ENCODE measurements at regions not wholly inside any gene's neighbourhood (a gene's known extent, or its start where the extent isn't known, plus 50 kb on each side); places are given as distances from the start of the nearest gene placed in this dataset.

DNA sequence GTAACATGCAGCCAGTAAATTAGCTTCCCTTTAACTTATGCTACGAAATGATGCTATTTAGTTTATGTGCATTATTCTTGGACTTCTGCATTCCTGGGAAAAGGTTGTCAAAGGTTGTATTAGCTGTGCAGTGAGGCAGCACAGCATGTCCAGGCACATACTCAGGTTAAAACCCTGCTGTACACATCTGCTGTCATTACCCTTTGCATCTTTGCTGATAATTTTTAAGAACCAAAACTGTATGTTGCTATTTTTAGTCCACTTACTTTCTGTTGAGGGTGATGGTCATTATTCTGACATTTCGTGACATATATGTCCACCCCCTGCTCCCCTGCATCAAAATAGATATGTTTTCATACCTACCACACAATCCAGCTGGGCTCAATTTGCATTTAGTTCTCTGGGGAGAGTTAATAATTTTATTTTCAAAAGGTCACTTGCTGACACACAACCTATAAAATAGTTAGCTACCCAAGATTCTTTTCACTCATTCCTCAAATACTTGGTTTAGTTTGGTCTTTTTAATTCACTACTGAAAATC lies 142.5 kb upstream of the SPACA1 start:
- no peak for DNase-seq

- DNase-seq: no peak
These were observed 143.6 kb upstream of the SPACA1 start for GRCh38 chr6:87904011-87904410.

DNA sequence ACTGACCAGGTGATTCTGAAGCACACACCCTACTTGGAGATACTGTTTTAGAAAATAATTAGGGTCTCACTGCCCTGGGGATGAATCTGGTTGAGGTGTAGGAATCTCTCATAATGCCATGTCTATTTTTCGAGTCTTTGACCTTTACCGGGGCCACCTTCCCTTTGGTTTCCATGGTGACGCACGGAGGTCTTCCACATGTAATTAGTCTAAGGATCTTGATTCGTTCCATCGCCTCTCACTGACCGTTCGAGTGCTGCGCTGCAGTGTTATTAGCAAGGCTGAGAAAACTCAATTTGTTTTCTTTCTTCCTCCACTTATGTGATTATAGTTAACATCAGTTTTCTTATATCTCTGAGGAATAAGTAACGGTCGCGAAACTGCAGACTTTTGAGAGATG lies 144.3 kb upstream of the SPACA1 start:
- DNase-seq: no peak

- DNase-seq: no peak
These were observed 145.3 kb upstream of the SPACA1 start for GRCh38 chr6:87902383-87902782.

- DNase-seq: no peak
These were observed 146.0 kb upstream of the SPACA1 start for GRCh38 chr6:87901613-87902012.

DNA sequence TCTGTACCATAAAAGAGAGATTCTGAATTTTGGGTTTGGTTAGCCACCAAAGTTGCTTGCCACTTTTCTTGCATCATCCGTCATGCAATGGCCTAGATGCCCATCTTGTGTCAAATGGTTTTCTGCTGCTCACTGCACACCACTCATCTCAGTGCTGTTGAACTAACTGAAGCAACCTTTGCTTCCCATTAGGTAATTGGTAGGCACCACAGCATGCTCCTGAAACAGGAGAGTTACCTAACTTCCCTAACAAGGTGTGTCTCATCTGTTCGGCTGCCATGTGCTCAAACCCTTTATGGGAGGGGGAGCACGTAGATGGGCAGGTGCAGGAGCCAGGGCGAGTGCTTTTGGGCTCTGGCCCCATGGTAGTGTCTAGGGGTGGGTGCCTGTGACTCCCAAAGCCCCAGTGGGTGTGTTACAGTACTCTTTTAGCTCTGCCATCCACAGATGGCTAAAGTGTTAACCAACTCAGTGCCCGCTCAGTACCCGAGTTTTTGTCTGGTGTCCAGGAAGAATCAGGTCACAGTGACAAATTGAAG lies 147.4 kb upstream of the SPACA1 start:
- DNase-seq: no peak

DNA sequence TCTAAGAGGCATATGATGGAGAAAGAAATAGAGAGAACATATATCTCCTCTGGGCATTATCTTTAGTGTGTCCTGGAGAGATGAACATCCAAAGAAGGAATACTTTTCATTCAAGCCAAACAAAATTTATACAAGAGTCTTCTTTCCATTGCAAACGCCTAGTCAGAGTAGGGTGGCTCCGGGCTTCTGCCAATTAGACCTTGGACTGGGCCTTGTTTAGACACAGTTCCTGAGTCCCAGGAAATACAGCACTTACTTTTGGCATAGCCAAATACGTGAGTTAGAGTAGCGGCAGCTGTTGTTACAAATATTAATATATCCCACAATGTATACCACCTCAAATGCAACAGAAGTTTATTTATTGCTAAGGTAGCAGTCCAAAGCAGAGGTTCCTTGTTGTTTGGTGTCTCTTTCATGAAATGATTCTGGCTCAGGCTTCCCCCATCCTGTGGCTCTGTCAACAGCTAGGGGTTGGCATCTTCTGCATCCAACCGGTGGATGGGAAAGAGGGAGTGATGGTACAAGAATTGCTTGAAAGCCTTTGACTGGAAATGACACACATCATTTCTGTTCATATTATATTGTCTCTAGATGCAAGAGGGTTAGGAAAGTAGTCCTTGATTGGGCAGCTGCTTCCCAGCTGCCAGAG lies 148.0 kb upstream of the SPACA1 start:
- DNase-seq: no peak

DNA sequence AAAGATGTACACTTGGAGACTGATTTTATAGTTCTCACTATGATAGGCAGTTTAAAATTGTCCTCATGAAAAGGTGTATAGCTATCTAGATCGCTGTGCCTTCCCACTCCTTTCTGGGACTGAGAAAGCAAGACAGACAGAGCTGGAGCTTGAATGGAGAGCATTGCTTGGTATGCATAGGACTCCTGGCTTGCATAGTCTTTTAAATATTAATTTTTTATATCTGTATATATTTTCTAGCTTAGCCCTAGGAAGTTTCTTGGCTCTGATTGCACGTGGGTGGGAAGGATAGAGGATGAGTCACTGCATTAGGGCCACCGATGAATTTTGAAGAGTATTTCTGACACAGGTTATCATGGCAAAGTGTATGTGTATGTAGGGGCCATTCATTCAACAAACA lies 150.0 kb upstream of the SPACA1 start:
- no peak for DNase-seq

DNA sequence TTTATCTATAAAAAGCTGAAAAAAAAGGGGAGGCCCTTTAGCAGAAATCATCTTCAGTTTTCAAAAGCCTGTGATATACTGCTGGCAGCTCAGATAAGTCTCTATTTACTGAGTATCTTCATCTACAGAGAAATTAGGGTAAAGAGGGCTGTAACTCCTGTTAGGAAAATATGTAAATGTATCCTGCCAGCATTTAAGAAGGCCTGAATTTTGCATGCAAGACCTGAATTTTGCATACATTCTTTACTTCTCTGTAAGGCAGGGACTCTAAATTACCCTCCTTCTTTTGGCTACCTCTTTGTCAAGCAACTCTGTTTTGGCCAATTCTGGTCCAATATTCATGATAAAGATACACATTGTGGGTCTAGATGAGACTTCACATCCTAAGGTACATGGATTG lies 150.6 kb upstream of the SPACA1 start:
- DNase-seq: no peak

DNA sequence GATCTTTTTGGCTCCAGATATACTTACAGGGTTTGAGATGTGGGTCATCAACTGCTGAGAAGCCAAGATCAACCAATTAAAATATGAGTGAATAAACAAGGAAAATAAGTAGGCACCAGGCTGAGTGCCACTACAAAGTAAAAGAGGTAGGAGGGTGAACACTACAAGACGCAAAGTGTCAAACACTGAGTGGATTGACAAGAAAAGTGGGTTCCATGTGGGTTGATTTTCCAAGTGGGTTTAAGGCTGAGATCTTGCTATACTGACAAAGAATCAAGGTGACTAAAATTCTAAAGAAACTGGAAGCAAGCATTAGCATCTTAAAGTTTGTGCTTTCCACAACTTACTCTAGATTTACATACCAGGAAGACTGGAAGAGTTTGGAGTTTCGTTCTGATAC lies 160.4 kb upstream of the SPACA1 start:
- DNase-seq: no peak

DNA sequence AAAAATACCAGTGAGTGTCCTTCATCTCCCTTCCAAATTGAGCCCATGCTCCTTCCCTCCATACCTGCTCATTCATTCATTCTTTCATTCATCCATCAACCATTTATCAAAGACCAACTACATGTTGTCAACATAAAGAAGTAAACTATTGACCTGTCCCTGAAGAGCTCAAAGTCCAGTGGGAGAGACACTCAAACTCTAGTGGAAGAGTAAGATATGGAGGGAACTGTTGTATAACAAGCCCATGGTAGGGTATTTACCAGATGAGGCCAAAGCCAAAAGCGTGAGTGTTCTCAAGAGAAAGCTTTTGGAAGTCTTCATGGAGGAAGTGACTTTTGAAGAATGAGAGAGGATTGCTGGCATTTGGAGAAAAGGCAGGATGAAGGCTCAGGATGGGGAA lies 163.4 kb upstream of the SPACA1 start:
- DNase-seq: no peak

DNA sequence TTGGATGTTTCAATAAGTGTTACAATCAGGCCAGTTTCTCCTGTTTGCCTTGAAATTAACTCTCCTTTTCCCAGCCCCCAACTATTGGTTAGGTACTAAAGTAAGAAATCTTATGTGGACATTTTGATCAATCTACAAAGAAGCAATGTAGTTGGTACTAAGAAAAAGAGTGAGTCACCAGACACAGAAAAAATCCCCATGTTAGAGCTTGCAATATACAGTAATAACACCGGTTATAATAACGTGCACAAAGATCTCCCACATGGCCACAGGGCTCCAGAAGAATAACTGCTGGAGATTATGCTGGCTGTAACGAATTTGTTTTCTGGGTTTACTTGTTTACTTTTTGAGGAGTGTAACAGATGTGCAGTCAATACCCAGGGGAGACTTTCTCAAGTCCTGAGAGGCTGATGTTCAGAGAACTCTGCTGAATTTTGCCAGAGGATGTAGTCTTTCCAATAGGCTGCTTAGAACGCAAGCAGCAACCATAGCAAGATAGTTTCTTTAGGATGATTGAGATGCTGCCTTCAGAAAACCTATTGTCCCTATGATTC lies 166.2 kb upstream of the SPACA1 start:
- DNase-seq: no peak

GRCh38 chr6:87879132-87879861 lies 168.3 kb upstream of the SPACA1 start:
- no peak for DNase-seq

DNA sequence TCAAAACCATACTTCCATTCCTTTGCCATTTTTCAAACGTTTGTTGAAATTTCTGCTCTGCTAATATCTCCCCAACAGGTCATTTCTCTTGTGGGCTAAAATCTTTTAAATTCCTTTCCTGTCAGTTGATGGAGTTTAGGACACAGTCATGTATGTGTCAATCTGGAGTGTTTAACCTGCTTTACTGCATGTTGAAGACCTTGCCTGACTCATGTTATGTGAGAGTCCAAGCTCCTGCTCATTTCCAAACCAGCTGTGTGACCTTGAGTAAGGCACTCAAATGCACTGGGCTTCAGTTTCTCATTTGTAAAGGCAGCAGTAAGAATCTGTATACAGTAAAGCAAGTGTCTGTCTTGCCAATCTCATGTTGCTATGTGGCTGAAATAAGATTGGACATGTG lies 171.9 kb upstream of the SPACA1 start:
- DNase-seq: no peak

GRCh38 chr6:87873556-87873955 lies 171.5 kb upstream of the AKIRIN2 start:
- DNase-seq: no peak

DNA sequence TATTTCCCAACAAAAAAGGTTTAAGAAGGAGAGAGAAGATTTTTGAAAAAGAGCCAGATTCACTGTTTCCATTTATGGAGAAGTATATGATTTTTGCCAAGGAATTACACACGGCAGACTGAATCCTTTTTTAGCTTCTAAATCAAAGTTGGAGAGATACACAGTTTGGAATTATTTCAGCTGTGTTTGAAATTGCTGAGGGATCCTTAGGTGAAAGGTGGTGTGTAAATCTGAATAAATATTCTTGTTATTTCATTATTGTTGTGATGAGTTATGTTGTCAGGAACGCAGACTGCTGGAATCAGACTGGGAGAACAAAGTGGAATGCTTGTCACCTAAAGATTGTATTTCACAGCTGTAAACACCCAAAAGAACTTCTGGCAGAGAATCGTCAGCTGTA lies 168.5 kb upstream of the AKIRIN2 start:
- DNase-seq: no peak

DNA sequence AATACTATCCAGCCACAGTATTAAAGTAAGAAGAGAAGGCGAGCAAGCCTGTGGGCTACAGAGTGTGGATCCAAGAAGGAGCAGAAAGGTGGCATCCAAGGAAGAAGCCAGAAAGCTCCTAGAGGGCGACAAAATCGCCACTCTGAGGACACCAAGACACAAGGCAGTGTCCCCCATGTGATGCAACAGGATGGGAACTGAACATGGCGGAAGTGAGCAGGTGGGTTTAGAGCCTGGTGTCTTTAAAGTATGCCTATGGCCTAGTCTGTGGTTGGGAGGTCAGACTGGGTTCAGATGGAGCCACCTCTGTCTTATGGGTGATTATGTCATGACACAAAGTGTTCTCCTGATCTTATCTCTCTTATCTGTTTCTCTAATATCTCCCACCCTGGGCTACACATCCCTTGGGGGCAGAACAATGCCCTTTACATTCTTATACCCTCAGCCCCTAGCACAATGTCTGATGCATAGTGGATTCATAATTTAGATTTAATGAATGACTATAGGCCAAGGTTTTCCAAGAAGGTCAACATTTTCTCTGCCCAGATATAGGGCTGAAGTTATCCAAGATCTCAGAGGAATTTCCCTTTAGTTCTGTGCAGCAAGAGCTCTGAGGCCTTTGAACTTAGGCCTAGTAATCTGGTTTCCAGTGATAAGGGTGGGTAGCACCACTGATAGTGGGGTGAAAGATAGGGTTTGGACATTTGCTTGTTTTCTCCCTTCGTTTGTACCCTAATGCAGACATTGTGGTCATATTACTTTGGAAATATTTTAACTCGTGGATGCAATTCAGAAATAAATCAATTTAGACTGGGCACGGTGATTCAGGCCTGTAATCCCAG lies 167.3 kb upstream of the AKIRIN2 start:
- DNase-seq: no peak

DNA sequence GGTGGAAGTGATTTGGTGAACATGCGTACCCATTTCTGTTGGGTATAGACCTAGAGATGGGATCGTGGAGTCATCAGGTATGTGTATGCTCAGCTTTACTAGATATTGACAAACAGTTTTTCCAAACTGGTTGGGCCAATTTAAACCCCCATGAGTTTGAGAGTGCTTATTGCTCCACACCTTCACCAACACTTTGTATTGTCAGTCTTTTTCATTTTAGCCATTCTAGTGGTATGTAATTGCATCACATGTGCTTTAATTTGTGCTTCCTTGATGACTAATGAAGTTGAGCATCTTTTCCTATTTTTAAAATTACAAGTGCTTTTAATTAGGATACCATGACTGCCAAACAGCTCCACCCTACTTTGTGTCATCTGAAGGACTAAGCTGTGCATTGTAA lies 158.9 kb upstream of the AKIRIN2 start:
- no peak for DNase-seq

DNA sequence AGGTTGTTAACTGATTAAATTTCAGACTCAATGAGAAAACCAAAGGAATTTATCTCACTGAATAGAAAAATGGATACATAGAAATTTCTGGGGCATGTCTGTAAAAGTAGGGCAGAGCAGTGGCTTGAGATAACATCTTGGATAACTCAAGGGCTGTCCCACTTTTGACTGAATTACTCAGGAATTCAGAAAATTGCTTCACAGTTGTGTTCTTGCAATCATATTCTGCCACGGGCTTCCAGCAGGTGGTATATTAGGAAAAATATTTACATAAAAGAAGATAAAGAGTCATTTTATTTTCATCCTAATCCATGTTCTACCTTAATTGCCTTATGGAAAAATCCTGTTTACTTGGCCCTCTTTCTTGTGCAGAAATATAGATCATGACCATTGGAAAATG lies 156.4 kb upstream of the AKIRIN2 start:
- DNase-seq: no peak

DNA sequence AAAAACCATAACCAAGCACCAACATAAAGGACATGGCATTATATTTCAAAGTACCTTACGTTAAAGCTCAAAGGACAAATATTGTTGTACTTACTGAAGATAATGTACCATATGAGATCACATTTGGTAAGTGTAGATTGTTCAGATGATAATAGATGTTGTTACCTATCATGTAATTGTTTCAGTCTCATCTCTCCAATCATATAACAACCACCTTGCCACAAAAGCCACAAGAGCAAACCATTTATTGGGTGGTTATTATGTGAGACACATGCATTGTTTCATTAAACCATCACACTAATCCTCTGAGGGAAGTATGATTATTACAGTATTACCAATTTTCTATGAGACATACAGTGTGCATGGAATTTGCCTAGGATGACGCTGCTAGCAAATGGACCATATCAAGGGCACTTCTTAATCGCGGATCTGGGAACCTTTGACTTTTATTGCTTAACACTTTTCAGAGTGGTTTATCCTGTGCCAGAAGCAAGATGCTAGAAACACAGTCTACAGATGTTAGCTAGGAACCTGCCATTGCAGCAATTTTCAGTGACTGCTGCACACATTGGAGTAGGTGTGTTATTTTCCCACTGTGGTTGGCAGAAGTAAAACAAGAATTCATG lies 149.8 kb upstream of the AKIRIN2 start:
- no peak for DNase-seq

DNA sequence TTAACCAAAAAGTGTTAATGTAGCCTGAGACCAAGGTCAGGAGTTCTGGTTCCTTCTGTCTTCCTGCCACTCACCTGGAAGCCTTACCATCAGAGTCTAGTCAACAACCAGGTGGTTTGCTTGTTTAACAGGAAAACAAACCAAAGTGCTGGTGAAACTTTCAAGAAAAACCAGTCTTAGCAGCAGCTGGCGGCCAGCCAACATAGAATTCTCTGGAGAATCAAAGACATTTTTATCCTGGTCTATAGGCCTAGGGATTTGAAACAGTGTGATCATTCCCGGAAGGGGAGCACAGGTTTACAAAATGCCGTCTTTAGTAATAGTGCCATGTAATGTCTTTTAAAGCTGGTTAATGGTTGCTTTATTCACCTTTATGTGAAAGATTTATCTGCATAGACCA lies 146.6 kb upstream of the AKIRIN2 start:
- no peak for DNase-seq

DNA sequence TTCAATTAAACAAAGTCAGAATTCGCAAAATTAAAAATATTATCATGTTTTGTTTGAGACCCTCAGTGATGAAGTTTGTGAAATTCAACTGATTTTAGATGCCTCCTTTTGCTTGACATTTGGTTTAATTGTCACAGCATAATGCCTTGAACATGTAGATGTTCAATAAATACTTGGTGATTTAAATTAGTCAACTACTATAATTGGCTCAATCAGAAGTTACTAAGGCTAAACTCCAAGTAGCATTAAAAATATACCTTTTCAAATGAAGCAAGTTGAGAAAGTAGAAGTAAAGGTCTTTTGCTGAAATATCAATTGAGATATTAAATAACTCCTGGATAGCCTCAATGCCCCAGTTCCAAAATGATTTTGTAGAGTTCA lies 145.8 kb upstream of the AKIRIN2 start:
- DNase-seq: no peak
